ENCODE measurements at regions not wholly inside any gene's neighbourhood (a gene's known extent, or its start where the extent isn't known, plus 50 kb on each side); places are given as distances from the start of the nearest gene placed in this dataset.

- CTCF ChIA-PET = no interaction called here
- no peak for TF ChIP-seq CTCF (conservative IDR thresholded peaks at IDR 0.05; ENCODE audit: low read depth)
- DNase-seq (ENCODE audit: low spot score) = no peak
- no peak overlapping the region for H3K27ac ChIP-seq
- POLR2A ChIA-PET (ENCODE audit: low non-redundant PET) = no interaction called here
Measured at GRCh38 chr10:8396675-8397074, 342.2 kb downstream of the GATA3 start.

GRCh38 chr10:8398771-8399170, 344.3 kb downstream of the GATA3 start:
- ChIA-PET CTCF (no interaction called here), POLR2A (ENCODE audit: low non-redundant PET) (no interaction called here)
- no peak for TF ChIP-seq CTCF (conservative IDR thresholded peaks at IDR 0.05; ENCODE audit: low read depth)
- DNase-seq (ENCODE audit: low spot score) = no peak
- H3K27ac ChIP-seq = no peak overlapping the region

- H3K27ac ChIP-seq = no peak overlapping the region
- POLR2A ChIA-PET (ENCODE audit: low non-redundant PET) = interaction anchor here (0.6 kb wide), 1 partner anchor 17 kb away, joined by 3 read pairs; no protein-coding TSS in a partner anchor
- CTCF ChIA-PET = no interaction called here
- no peak for TF ChIP-seq CTCF (conservative IDR thresholded peaks at IDR 0.05; ENCODE audit: low read depth)
- no peak for DNase-seq (ENCODE audit: low spot score)
Measured at GRCh38 chr10:8400151-8400550, 345.7 kb downstream of the GATA3 start.

- H3K27ac ChIP-seq = no peak overlapping the region
- no peak for TF ChIP-seq CTCF (conservative IDR thresholded peaks at IDR 0.05; ENCODE audit: low read depth)
- ChIA-PET CTCF (no interaction called here), POLR2A (ENCODE audit: low non-redundant PET) (interaction anchor here (0.6 kb wide), 1 partner anchor 18 kb away, joined by 3 read pairs; no protein-coding TSS in a partner anchor)
- DNase-seq (ENCODE audit: low spot score) = no peak
Measured at GRCh38 chr10:8400892-8401291, 346.4 kb downstream of the GATA3 start.

- ChIA-PET POLR2A (ENCODE audit: low non-redundant PET) (no interaction called here), CTCF (interaction anchor here (0.6 kb wide), 1 partner anchor 83 kb away, joined by 4 read pairs; no protein-coding TSS in a partner anchor)
- H3K27ac ChIP-seq = no peak overlapping the region
- no peak for DNase-seq (ENCODE audit: low spot score)
- TF ChIP-seq CTCF (conservative IDR thresholded peaks at IDR 0.05; ENCODE audit: low read depth) = no peak
Measured at GRCh38 chr10:8401531-8401930, 347.0 kb downstream of the GATA3 start.

- ChIA-PET CTCF (no interaction called here), POLR2A (ENCODE audit: low non-redundant PET) (no interaction called here)
- no peak for DNase-seq (ENCODE audit: low spot score)
- no peak overlapping the region for H3K27ac ChIP-seq
- TF ChIP-seq CTCF (conservative IDR thresholded peaks at IDR 0.05; ENCODE audit: low read depth) = no peak
Measured at GRCh38 chr10:8402576-8402975, 348.1 kb downstream of the GATA3 start.

All from RWPE1 (cell line).